Testis (tissue), 2 donors: ENCODE measurements at regions not wholly inside any gene's neighbourhood (a gene's known extent, or its start where the extent isn't known, plus 50 kb on each side); places are given as distances from the start of the nearest gene placed in this dataset.

Experiments
- DNase-seq: peaks from one replicate; pipeline ENCODE4 v3.0.0-alpha.2; 2019
- H3K27ac ChIP-seq, 2 donors: fragments of 200-600 bp; sonication (generic); one replicate each; pipeline ENCODE4 v1.5.1; 2019
- H3K27me3 ChIP-seq: fragments of 200-600 bp; sonication (generic); one replicate; pipeline ENCODE4 v1.5.1; 2019
- H3K36me3 ChIP-seq: fragments of 200-600 bp; sonication (generic); one replicate; pipeline ENCODE4 v1.5.1; 2017; ENCODE audit warnings: low read depth; ENCODE audit errors: missing control alignments
- H3K4me1 ChIP-seq: fragments of 200-600 bp; sonication (generic); one replicate; pipeline ENCODE4 v1.5.1; 2019
- H3K4me3 ChIP-seq, 2 donors: fragments of 200-600 bp; sonication (generic); one replicate each; pipeline ENCODE4 v1.5.1; 2017 to 2019
- H3K9me3 ChIP-seq: fragments of 200-600 bp; sonication (generic); one replicate; pipeline ENCODE4 v1.5.1; 2017
- POLR2A ChIP-seq: fragments of 450-650 bp; IDR thresholded peaks from one replicate; pipeline ENCODE4 v1.6.1; 2017; ENCODE audit warnings: antibody characterized with exemption, mild to moderate bottlenecking, moderate library complexity
- WGBS, 2 donors: methylation state at CpG; one replicate each; pipeline ENCODE4 v1.1.5; 2018; 5-methylcytosine and 5-hydroxymethylcytosine counted together
- intact Hi-C: fragments of 100-400 bp; cut with DNase I; formaldehyde crosslinking; loops from one replicate; pipeline ENCODE4 v1.15.1; 2023; ENCODE audit warnings: low total_unique reads
- TF ChIP-seq, protein P1 (sequence below), 3 experiments: fragments of 450-650 bp in 2 of 3; fragments of 200-600 bp in 1 of 3; sonication (generic) in 1 of 3; IDR thresholded peaks; one replicate each; pipeline ENCODE4 v1.5.1; 2016 to 2019; ENCODE audit warnings: antibody characterized with exemption in 3 of 3, mild to moderate bottlenecking in 2 of 3, moderate library complexity in 1 of 3

DNA sequence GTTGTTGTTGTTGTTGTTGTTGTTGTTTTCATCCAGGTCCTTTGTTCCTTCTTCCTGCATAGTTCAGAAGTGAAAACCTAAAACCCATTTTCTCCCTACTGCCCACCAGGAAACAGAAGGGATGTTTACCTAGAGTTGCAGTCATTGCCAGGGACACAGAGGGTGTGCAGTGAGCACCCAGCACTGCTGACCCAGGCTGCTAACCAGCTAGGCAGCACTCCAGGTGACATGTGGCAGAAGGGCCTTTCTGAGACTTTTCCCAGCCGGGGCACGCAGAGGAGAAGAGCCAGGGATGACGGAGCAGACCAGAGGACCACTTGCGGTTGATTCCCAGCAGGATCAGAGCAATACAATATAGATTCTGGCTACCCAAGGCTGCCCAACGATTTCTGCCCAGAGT is 286.3 kb downstream of the BCL11A start:
- intact Hi-C loops: no loop called here
- 93% methylated on average over 4 to 5 of the region's 5 CpGs for WGBS, 2 donors
- no peak for TF ChIP-seq POLR2A
- DNase-seq: no peak
- no peaks in the 10 kb centered on the region for H3K4me1 ChIP-seq
- H3K4me3 ChIP-seq: no peak overlapping the region
- H3K27ac ChIP-seq: no peak overlapping the region
- H3K9me3 ChIP-seq: no peaks in the 10 kb centered on the region
- no peaks in the 10 kb centered on the region for H3K36me3 ChIP-seq
- no peaks in the 10 kb centered on the region for H3K27me3 ChIP-seq

DNA sequence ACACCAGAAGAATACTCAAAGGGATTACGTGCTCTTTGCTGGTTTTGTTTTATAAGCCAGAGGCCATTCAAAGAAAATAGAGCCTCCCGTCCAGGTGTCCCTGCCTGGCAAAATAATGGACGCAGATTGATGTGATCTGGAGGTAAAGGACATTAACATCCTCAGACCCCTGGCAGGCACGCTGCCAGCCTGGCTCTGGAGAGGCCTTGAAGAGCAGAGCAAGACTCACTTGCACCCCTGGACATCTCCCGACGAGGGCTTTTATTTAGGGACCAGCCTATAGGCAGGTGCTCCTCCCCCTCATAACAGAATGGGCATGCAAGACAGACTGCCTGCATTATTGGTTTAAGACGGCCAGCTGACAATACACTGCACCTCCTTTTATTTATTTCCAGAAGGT is 291.3 kb downstream of the BCL11A start:
- 59 to 65% methylated on average over 7 of the region's 7 CpGs for WGBS, 2 donors
- intact Hi-C loops: no loop called here

DNA sequence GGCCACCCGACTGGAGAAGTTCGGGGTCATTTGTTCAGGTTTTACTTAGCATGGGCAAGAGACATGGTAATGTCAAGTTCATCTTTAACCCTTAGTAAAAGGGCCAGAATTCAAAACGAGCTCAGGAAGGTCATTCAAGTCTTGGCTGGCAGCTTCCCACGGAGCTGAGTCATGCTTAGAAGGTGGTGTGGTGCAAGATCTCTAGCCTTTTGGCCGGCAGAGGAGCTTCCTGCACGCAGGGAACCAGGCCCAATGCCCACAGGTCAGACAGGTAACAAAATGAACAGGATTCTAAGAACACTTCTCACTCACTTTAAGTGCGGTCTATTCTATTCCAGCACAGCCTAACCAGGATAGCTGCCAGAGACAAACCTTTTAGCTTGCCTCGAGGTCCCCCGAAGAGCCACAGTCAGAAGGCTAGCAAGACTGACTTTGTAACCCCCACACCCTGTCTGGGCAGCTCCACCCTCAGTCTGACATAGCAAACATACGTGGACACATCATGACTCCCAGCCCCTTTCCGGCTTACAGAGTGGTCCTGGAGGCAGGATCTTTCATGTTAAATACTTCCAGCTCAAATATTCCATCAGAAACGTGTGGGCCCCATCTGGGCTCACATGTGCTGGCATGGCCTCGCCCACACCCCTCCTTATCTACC is 292.7 kb downstream of the BCL11A start:
- Histone ChIP-seq H3K27me3 (no peaks in the 10 kb centered on the region), H3K36me3 (no peaks in the 10 kb centered on the region), H3K9me3 (no peaks in the 10 kb centered on the region), H3K27ac (no peak overlapping the region), H3K4me3 (no peak overlapping the region), H3K4me1 (no peaks in the 10 kb centered on the region)
- DNase-seq: no peak
- intact Hi-C loops: no loop called here
- WGBS, 2 donors: 71 to 76% methylated on average over 13 of the region's 13 CpGs
- TF ChIP-seq, protein P1, sequence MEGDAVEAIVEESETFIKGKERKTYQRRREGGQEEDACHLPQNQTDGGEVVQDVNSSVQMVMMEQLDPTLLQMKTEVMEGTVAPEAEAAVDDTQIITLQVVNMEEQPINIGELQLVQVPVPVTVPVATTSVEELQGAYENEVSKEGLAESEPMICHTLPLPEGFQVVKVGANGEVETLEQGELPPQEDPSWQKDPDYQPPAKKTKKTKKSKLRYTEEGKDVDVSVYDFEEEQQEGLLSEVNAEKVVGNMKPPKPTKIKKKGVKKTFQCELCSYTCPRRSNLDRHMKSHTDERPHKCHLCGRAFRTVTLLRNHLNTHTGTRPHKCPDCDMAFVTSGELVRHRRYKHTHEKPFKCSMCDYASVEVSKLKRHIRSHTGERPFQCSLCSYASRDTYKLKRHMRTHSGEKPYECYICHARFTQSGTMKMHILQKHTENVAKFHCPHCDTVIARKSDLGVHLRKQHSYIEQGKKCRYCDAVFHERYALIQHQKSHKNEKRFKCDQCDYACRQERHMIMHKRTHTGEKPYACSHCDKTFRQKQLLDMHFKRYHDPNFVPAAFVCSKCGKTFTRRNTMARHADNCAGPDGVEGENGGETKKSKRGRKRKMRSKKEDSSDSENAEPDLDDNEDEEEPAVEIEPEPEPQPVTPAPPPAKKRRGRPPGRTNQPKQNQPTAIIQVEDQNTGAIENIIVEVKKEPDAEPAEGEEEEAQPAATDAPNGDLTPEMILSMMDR (IDR thresholded peaks at IDR 0.05): no peak
- TF ChIP-seq POLR2A: no peak

More for the DNA sequence above, 291.3 kb downstream of the BCL11A start:
- Histone ChIP-seq H3K4me3 (no peak overlapping the region), H3K9me3 (no peaks in the 10 kb centered on the region), H3K27ac (no peak overlapping the region), H3K36me3 (no peaks in the 10 kb centered on the region), H3K4me1 (no peaks in the 10 kb centered on the region), H3K27me3 (no peaks in the 10 kb centered on the region)
- DNase-seq: no peak
- no peak for TF ChIP-seq POLR2A
- TF ChIP-seq, protein P1 (IDR thresholded peaks at IDR 0.05): no peak

DNA sequence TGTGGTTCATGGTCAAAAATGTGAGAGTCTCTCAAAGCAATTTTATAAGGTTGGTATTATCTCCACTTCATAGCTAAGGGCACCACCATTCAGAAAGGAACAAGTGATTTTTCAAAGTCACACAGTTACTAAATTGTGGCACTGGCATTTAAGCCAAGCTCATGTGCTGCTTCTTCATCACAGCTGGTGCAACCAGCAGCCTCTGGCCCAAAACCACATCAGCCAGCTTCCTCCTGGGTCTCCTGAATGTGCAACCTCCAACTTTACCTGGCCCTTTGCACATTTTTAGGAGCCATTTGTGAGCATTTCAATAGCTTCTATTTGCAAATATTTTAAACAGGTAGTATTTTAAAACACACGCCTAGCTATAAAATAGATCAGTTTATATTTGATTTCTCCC is 293.7 kb downstream of the BCL11A start:
- Histone ChIP-seq H3K27ac (no peak overlapping the region), H3K4me3 (no peak overlapping the region), H3K36me3 (no peaks in the 10 kb centered on the region), H3K27me3 (no peaks in the 10 kb centered on the region), H3K4me1 (no peaks in the 10 kb centered on the region), H3K9me3 (no peaks in the 10 kb centered on the region)
- WGBS, 2 donors: 96 to 98% methylated on average over 1 of the region's 1 CpG
- TF ChIP-seq, protein P1 (IDR thresholded peaks at IDR 0.05): no peak
- TF ChIP-seq POLR2A: no peak
- intact Hi-C loops: no loop called here
- DNase-seq: no peak

DNA sequence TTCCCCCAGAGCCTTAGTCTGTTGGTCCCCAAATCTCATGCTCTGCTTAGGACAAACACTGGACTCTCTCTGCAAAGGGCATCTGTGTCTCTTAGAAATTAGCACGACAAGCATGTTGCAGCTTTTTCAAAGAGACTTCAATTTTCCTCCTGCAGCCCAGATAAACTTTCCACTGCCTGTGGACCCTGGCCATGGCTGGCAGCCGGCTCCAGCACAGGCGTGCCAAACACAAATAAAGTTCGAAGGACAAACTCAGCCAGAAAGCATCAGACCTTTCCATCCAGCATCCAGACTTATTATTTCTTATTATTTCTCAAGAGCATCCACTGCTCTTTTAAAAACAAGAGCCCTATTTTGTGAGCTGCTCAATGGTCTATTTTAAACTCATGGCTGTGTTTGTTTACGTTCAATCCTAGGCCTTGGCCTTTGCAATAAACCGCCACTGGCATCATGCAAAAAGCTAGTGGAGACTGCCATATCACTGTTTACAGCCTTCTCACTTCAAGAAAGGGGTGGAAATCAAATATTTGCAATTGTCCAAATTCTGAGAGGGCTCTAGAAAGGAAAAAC is 300.8 kb downstream of the BCL11A start:
- Histone ChIP-seq H3K9me3 (no peaks in the 10 kb centered on the region), H3K36me3 (no peaks in the 10 kb centered on the region), H3K27ac (no peak overlapping the region), H3K4me1 (no peaks in the 10 kb centered on the region), H3K27me3 (no peaks in the 10 kb centered on the region), H3K4me3 (no peak overlapping the region)
- intact Hi-C loops: no loop called here
- TF ChIP-seq, protein P1 (IDR thresholded peaks at IDR 0.05): no peak
- no peak for TF ChIP-seq POLR2A
- 63 to 69% methylated on average over 6 of the region's 6 CpGs for WGBS, 2 donors
- no peak for DNase-seq
